ENCODE measurements at regions not wholly inside any gene's neighbourhood (a gene's known extent, or its start where the extent isn't known, plus 50 kb on each side); places are given as distances from the start of the nearest gene placed in this dataset.
"Not testable (repeated sequence)": the region's sequence is repeated elsewhere in the genome, so short reads cannot be mapped to it uniquely, and the experiment has no call there.

DNA sequence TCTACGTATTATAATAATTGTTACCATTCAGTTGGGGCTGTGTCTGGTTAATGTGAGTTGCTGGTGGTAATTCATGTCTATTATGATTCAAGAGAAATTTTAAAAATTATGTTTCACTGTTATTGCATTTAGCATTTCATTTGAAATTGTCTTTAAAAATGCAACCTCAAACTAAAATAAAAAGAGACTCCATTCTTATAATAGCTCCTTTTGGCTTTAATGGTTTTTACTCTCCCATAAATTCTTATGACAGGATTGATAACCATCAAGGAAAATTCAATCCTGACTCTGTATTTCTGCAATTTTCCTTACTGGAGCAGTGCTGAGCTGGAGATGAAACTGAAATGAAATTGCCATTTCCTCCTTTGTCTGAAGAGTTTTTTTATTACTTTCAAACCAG, 262.7 kb downstream of the REEP3 start:
- DNase-seq (ENCODE audit: low read depth): no peak

DNA sequence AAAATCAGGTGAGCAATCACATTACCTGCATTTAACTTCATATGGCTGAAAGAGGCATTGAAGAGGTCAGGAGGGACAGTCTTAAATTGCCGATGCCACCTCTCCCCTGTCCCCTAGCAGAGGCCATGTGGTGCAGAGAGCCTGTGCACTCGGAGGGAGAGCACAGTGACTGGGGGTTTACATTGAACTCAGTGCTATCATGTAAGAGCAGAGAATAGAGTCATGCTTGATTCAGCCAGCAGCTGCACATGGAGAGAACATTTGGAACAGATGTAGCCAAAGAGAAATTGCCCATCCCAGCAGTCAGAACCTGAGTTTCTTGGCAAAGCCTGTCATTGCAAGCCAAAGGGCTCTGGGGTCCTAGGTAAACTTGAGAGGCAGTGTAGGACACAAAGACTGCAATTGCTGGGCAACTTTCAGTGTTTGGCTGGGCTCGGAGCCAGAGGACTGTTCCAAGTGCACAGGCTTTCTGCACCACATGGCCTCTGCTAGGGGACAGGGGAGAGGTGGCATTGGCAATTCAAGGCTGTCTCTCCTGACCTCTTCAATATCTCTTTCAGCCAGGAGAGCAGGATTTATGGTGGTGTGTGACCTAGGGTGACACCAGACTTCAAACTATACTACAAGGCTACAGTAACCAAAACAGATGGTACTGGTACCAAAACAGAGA, 267.1 kb downstream of the REEP3 start:
- no peak for DNase-seq (ENCODE audit: low read depth)

GRCh38 chr10:63795094-63795860, 274.1 kb downstream of the REEP3 start:
- no peak for DNase-seq (ENCODE audit: low read depth)

GRCh38 chr10:63798599-63799498, 277.6 kb downstream of the REEP3 start:
- DNase-seq (ENCODE audit: low read depth): no peak

DNA sequence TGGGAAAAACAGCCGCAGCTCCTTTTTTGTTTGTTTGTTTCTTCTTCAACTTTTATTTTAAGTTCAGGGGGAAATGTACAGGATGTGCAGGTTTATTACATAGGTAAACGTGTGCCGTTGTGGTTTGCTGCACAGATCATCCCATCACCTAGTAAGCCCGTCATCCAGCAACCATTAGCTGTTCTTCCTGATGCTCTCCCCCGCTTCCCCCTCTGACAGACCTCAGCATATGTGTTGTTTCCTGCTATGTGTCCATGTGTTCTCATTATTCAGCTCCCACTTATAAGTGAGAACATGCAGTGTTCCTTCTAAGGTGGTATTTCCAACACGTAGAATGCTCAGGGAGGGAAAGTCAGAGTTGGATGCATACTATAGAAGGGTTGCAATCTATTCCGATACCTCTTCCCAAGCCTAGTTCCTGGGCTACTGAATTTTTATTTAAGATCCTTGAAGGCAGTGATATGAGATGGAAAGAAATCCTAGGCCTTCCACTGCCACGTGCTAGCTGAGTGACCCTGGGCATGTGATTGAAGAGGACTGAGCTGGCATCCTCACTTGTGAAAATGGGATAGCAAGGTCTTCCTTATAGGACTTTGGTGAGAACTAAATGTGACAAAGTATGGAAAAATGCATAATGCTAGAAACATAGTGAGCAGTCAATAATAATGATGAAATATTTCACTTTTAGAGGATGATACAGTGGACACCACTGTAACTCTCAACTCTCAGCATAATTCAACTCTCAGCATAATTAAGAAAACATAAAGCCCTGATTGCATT, 278.5 kb downstream of the REEP3 start:
- DNase-seq (ENCODE audit: low read depth): no peak

DNA sequence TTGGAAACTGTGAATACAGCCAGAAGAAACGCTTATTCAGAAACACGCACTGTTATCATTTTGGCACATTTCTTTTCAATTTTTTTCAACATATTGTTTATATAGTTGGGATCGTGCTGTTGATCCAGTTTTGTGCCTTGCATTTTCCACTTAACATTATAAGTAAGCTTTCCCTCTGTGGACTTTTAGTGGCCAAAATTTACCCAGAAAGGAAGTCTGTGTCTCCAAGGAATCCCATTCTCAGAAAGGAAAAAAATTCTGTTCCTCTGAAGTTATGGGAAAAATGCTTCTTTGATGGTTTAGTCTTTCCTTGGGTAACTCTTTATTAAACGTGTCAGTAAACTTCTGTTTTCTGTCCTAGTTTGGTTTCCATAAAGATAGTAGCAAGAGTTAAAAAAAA, 280.0 kb downstream of the REEP3 start:
- no peak for DNase-seq (ENCODE audit: low read depth)

DNA sequence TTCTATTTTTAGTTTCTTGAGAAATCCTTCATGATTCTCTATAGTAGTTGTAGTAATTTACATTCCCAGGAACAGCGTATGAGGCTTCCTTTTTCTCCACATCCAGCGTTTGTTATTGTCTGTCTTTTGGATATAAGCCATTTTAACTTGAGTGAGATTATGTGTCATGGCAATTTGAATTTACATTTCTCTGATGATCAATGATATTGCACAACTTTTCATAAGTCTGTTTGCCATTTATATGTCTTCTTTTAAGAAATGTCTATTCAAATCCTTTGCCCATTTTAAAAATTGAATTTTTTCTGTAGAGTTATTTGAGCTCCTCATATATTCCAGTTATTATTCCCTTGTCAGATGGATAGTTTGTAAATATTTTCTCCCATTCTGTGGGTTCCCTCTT, 285.1 kb downstream of the REEP3 start:
- DNase-seq (ENCODE audit: low read depth): no peak

DNA sequence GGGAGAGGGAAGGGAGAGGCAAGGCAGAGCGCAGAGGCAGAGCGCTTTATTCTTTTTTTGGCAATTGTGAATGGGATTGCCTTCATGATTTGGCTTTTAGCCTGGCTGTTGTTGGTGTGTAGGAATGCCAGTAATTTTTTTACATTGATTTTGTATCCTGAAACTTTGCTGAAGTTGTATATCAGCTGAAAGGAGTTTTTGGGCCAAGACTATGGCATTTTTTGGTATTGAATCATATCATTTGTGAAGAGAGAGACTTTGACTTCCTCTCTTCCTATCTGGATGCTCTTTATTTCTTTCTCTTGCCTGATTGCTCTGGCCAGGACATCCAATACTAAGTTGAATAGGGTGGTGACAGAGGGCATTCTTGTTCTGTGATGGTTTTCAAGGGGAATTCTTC, 291.3 kb downstream of the REEP3 start:
- DNase-seq (ENCODE audit: low read depth): no peak

- DNase-seq (ENCODE audit: low read depth): no peak
Observed at GRCh38 chr10:63819753-63820329, 298.6 kb downstream of the REEP3 start.

GRCh38 chr10:63822496-63822895, 301.3 kb downstream of the REEP3 start:
- no peak for DNase-seq (ENCODE audit: low read depth)

DNA sequence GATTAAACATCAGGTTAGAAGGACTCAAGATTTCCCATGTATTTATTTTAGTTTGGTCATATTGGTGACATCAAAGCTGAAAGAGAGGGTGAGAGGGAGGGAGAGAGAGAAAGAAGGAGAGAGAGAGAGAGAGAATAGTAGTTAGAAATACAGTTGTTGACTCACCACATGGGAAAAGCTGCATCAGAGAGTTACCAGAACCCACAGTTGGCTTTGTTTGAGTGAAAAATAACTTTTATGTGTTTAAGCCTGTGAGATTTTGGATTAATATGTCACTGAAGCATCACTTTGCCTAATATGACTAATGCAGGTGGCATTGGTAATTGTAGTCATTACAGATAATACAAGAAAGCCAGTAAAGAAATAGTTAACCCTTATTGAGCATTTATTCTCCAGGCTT, 303.9 kb downstream of the REEP3 start:
- no peak for DNase-seq (ENCODE audit: low read depth)

DNA sequence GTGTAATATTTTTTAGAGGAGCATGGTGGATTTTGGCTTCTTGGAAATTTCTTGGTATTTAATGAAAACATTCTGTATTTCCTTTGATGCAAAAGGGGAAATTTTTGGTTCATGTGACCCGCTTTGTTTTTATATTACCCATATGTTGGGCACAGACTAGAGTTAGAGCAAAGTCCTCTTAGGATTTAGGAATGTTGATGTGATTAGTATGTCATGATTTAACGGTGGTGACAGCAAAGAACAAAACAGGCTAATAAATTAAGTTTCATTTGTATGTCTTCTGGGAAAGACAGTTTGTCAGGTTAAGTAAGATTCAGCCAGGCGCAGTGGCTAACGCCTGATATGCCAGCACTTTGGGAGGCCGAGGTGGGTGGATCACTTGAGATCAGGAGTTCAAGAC, 304.6 kb downstream of the REEP3 start:
- no peak for DNase-seq (ENCODE audit: low read depth)

- DNase-seq (ENCODE audit: low read depth): not testable (repeated sequence)
Observed at GRCh38 chr10:63827018-63827417, 305.8 kb downstream of the REEP3 start.

GRCh38 chr10:63829020-63829419, 307.8 kb downstream of the REEP3 start:
- no peak for DNase-seq (ENCODE audit: low read depth)

GRCh38 chr10:63829573-63830149, 308.5 kb downstream of the REEP3 start:
- DNase-seq (ENCODE audit: low read depth): no peak

DNA sequence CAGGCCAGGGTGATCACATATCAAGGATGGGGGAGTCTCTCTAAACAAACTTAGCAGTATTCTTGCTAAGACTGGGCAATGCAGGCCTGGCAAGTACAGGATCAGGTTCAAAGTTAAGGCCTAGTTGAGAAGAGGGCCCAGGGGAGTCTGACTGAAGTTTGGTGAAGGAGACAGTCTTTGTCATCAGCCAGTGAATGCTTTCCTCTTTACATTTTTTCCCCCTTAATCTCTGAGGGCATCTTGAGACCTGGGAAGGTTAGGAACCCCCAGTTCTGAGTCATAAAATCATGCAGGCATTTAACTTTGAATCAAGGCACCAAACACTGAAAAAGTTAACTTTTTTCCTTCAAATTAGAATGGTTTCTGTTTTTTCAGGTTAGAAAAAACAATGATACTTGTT, 311.5 kb downstream of the REEP3 start:
- no peak for DNase-seq (ENCODE audit: low read depth)

DNA sequence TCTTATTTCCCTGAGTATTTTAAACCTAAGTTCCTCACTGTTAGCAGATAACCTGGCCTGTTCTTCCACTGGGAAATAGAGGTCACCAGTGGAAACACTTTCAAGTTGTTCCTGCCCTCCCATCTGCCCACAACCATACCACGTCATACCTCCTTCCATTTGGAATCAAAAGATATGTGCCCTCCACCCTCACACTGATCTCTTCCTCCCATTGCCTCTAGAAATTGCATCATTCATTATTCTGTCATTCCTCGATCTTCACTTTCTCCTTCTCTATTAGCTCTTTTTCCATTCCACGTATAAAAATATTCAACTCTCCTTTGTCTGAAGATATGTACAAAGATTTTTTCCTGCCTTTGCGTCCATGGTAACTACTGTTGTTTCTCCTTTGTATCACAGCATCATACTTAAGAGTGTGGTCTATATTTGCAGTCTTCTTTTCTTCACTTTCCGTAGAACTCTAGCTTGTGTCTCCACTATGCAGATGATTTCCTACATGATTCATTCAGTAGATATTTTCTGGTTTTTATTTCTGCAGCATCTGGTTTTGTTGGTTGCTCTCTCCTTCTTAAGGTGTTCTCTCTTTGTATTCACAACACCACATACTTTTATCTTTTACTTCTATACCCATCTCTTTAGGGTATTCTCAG, 312.3 kb downstream of the REEP3 start:
- no peak for DNase-seq (ENCODE audit: low read depth)

- no peak for DNase-seq (ENCODE audit: low read depth)
Observed at GRCh38 chr10:63836666-63837442, 315.7 kb downstream of the REEP3 start.

- no peak for DNase-seq (ENCODE audit: low read depth)
Observed at GRCh38 chr10:63841761-63842160, 320.6 kb downstream of the REEP3 start.

DNA sequence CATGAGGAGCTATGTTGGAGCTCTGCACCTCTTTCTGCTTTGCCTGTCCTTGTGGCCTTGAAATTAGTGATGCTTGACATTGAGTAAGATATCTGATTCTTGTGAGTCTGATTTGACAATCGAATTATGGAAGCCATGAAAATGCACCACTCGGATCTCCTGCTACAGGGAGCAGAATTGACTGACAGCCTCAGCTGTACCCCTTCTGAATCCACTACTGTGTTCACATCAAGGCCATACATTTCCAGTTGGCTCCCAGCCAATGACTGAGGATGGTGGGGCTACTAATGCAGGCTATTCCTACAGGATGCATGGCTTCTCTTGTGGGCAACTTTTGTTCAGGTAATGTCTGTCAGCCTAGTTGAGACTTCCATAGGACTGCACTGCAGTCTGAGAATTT, 321.9 kb downstream of the REEP3 start:
- DNase-seq (ENCODE audit: low read depth): no peak
